NCI-H1105 (cell line): ENCODE measurements at regions not wholly inside any gene's neighbourhood (a gene's known extent, or its start where the extent isn't known, plus 50 kb on each side); places are given as distances from the start of the nearest gene placed in this dataset.

Experiments used
- DNase-seq: peaks from one replicate; lab custom pipeline; 2025; lab: John Stamatoyannopoulos, UW

- DNase-seq = no peak
Observed at GRCh38 chr1:239008568-239008967, 377.8 kb upstream of the CHRM3 start.

GRCh38 chr1:239006276-239006675 lies 380.1 kb upstream of the CHRM3 start:
- DNase-seq = no peak

GRCh38 chr1:238999944-239000343 lies 386.4 kb upstream of the CHRM3 start:
- DNase-seq = no peak

GRCh38 chr1:238998577-238998976 lies 387.8 kb upstream of the CHRM3 start:
- DNase-seq = no peak

GRCh38 chr1:238991765-238992495 lies 394.4 kb upstream of the CHRM3 start:
- DNase-seq = no peak

GRCh38 chr1:238985312-238985711 lies 401.1 kb upstream of the CHRM3 start:
- DNase-seq = no peak

- no peak for DNase-seq
Observed at GRCh38 chr1:238982736-238983135, 403.6 kb upstream of the CHRM3 start.

- DNase-seq = no peak
Observed at GRCh38 chr1:238981317-238981933, 404.9 kb upstream of the CHRM3 start.

GRCh38 chr1:238980053-238980452 lies 406.3 kb upstream of the CHRM3 start:
- DNase-seq = no peak

GRCh38 chr1:238964631-238965030 lies 421.7 kb upstream of the CHRM3 start:
- DNase-seq = no peak

GRCh38 chr1:238962941-238963340 lies 423.4 kb upstream of the CHRM3 start:
- no peak for DNase-seq

GRCh38 chr1:238961790-238962189 lies 424.6 kb upstream of the CHRM3 start:
- DNase-seq = no peak

- no peak for DNase-seq
Observed at GRCh38 chr1:238960071-238960470, 426.3 kb upstream of the CHRM3 start.

- DNase-seq = no peak
Observed at GRCh38 chr1:238955934-238956333, 430.4 kb upstream of the CHRM3 start.

- no peak for DNase-seq
Observed at GRCh38 chr1:238954865-238955264, 431.5 kb upstream of the CHRM3 start.

GRCh38 chr1:238953448-238954010 lies 432.8 kb upstream of the CHRM3 start:
- no peak for DNase-seq

GRCh38 chr1:238951809-238952208 lies 434.6 kb upstream of the CHRM3 start:
- no peak for DNase-seq

GRCh38 chr1:238950784-238951183 lies 435.6 kb upstream of the CHRM3 start:
- DNase-seq = no peak

GRCh38 chr1:238950017-238950416 lies 436.4 kb upstream of the CHRM3 start:
- DNase-seq = no peak

GRCh38 chr1:238944028-238944427 lies 442.3 kb upstream of the CHRM3 start:
- DNase-seq = no peak

- no peak for DNase-seq
Observed at GRCh38 chr1:238927899-238928298, 458.5 kb upstream of the CHRM3 start.

- no peak for DNase-seq
Observed at GRCh38 chr1:238916828-238917227, 469.5 kb upstream of the CHRM3 start.

- DNase-seq = no peak
Observed at GRCh38 chr1:238914346-238914745, 472.0 kb upstream of the CHRM3 start.

GRCh38 chr1:238913210-238913609 lies 473.2 kb upstream of the CHRM3 start:
- DNase-seq = no peak
